IMR-90 (cell line): ENCODE measurements at regions not wholly inside any gene's neighbourhood (a gene's known extent, or its start where the extent isn't known, plus 50 kb on each side); places are given as distances from the start of the nearest gene placed in this dataset.

Source experiments
- ATAC-seq: fragments of 200-7000 bp; cut with Tn5 transposase; 2 replicates; pipeline ENCODE4 v1.9.1; 2020; ENCODE audit warnings: low read depth, mild to moderate bottlenecking, moderate library complexity
- BruUV-seq: library from RNA; stranded (reverse); fragments of 400-500 nt; replicated peaks from 2 replicates; lab custom pipeline; 2021; lab: Mats Ljungman, UMichigan
- CTCF ChIA-PET: fragments of 300-600 bp; formaldehyde crosslinking; extraction: SDS; loops from one replicate; lab custom pipeline; 2021; ENCODE audit warnings: antibody characterized with exemption; lab: Yijun Ruan, JAX
- POLR2A ChIA-PET: fragments of 300-600 bp; sonication (Branson Sonifier 250); formaldehyde crosslinking; loops from one replicate; lab custom pipeline; 2022; ENCODE audit warnings: antibody characterized with exemption; ENCODE audit not compliant: unreplicated experiment; lab: Charles Lee
- DNase-seq: peaks from one replicate; pipeline ENCODE4 v3.0.0; 2013
- H2AFZ ChIP-seq: replicated peaks from 2 replicates; pipeline ENCODE3; 2013; ENCODE audit warnings: low read length, mild to moderate bottlenecking; ENCODE audit not compliant: poor library complexity
- H2AK5ac ChIP-seq: 2 replicates; pipeline ENCODE4 v1.6.1; 2013; ENCODE audit warnings: low read depth, low read length, inconsistent platforms
- H2AK9ac ChIP-seq: replicated peaks from 2 replicates; pipeline ENCODE3; 2013; ENCODE audit warnings: mild to moderate bottlenecking, low read depth, low read length, moderate library complexity; ENCODE audit not compliant: poor library complexity
- H2BK120ac ChIP-seq: 2 replicates; pipeline ENCODE4 v1.6.1; 2013; ENCODE audit warnings: low read depth, low read length, inconsistent platforms
- H2BK15ac ChIP-seq: 3 replicates; pipeline ENCODE4 v1.6.1; 2013; ENCODE audit warnings: low read depth, low read length, inconsistent platforms
- H2BK20ac ChIP-seq: 2 replicates; pipeline ENCODE4 v1.6.1; 2013; ENCODE audit warnings: low read depth, mild to moderate bottlenecking, inconsistent platforms, low read length, moderate library complexity
- H2BK5ac ChIP-seq: 2 replicates; pipeline ENCODE4 v1.6.1; 2013; ENCODE audit warnings: mild to moderate bottlenecking, low read depth, low read length, inconsistent platforms; ENCODE audit not compliant: poor library complexity, severe bottlenecking
- H3K14ac ChIP-seq: replicated peaks from 2 replicates; pipeline ENCODE4 v1.6.1; 2013; ENCODE audit warnings: low read depth, low read length, inconsistent platforms
- H3K18ac ChIP-seq: 2 replicates; pipeline ENCODE4 v1.6.1; 2013; ENCODE audit warnings: low read depth, low read length, control low read depth
- H3K23ac ChIP-seq: 2 replicates; pipeline ENCODE4 v1.6.1; 2013; ENCODE audit warnings: low read depth, low read length, inconsistent platforms
- H3K27ac ChIP-seq: 2 replicates; pipeline ENCODE4 v1.5.1; 2013; ENCODE audit warnings: mild to moderate bottlenecking, control low read depth, low read length; ENCODE audit not compliant: insufficient read depth
- H3K27me3 ChIP-seq: 2 replicates; pipeline ENCODE4 v1.6.1; 2013; ENCODE audit warnings: low read length; ENCODE audit not compliant: control insufficient read depth, insufficient read depth
- H3K36me3 ChIP-seq: 2 replicates; pipeline ENCODE4 v1.6.1; 2013; ENCODE audit warnings: low read length, mixed read lengths; ENCODE audit not compliant: control insufficient read depth, insufficient read depth
- H3K4ac ChIP-seq: 2 replicates; pipeline ENCODE4 v1.6.1; 2013; ENCODE audit warnings: low read depth, low read length, inconsistent platforms
- H3K4me1 ChIP-seq: 2 replicates; pipeline ENCODE4 v1.6.1; 2013; ENCODE audit warnings: low read length, mixed read lengths; ENCODE audit not compliant: control insufficient read depth, insufficient read depth
- H3K4me2 ChIP-seq: 2 replicates; pipeline ENCODE4 v1.6.1; 2013; ENCODE audit warnings: low read depth, mild to moderate bottlenecking, control low read depth, low read length, moderate library complexity
- H3K4me3 ChIP-seq: 2 replicates; pipeline ENCODE4 v1.5.1; 2013; ENCODE audit warnings: low read depth, mild to moderate bottlenecking, control low read depth, low read length, moderate library complexity; ENCODE audit not compliant: insufficient read depth
- H3K56ac ChIP-seq: 2 replicates; pipeline ENCODE4 v1.6.1; 2013; ENCODE audit warnings: low read length, inconsistent platforms; ENCODE audit not compliant: insufficient read depth; ENCODE audit errors: extremely low read depth
- H3K79me1 ChIP-seq, 2 experiments: 2 replicates each; pipeline ENCODE4 v1.6.1; 2013; ENCODE audit warnings: low read length in 2 of 2, inconsistent platforms in 1 of 2, low read depth in 1 of 2
- H3K9ac ChIP-seq: 2 replicates; pipeline ENCODE4 v1.6.1; 2013; ENCODE audit warnings: low read depth, low read length, control low read depth
- H3K9me1 ChIP-seq: 2 replicates; pipeline ENCODE4 v1.6.1; 2013; ENCODE audit warnings: low read length, inconsistent platforms; ENCODE audit not compliant: insufficient read depth
- H3K9me3 ChIP-seq: 2 replicates; pipeline ENCODE4 v1.6.1; 2013; ENCODE audit warnings: low read length; ENCODE audit not compliant: control insufficient read depth, insufficient read depth
- H4K20me1 ChIP-seq: 2 replicates; pipeline ENCODE4 v1.6.1; 2013; ENCODE audit warnings: low read length, inconsistent platforms; ENCODE audit not compliant: insufficient read depth
- H4K5ac ChIP-seq: 2 replicates; pipeline ENCODE4 v1.6.1; 2013; ENCODE audit warnings: mild to moderate bottlenecking, low read depth, low read length, control low read depth
- H4K8ac ChIP-seq, 2 experiments: 2 replicates each; pipeline ENCODE4 v1.6.1; 2013; ENCODE audit warnings: low read depth in 2 of 2, low read length in 2 of 2, control low read depth in 1 of 2, inconsistent platforms in 1 of 2
- H4K91ac ChIP-seq: 2 replicates; pipeline ENCODE4 v1.6.1; 2013; ENCODE audit warnings: low read depth, low read length, inconsistent platforms; ENCODE audit not compliant: insufficient read depth
- CEBPB ChIP-seq: IDR thresholded peaks from 2 replicates; pipeline ENCODE4 v1.6.1; 2012; ENCODE audit warnings: low read depth, low read length, improper control_type of control experiment
- CHD1 ChIP-seq: IDR thresholded peaks from 2 replicates; pipeline ENCODE4 v1.6.1; 2012; ENCODE audit warnings: low read depth, low read length, improper control_type of control experiment
- CTCF ChIP-seq: conservative IDR thresholded peaks from 2 replicates; pipeline ENCODE4 v1.5.1; 2012; ENCODE audit warnings: mild to moderate bottlenecking, low read depth, low read length, improper control_type of control experiment
- ELK1 ChIP-seq: fragments of 150-350 bp; IDR thresholded peaks from 2 replicates; pipeline ENCODE4 v1.6.1; 2016; ENCODE audit warnings: low read depth, mild to moderate bottlenecking, low read length, moderate library complexity, borderline replicate concordance
- FOS ChIP-seq: fragments of 150-350 bp; IDR thresholded peaks from 2 replicates; pipeline ENCODE4 v1.6.1; 2016; ENCODE audit warnings: low read depth, low read length
- MAFK ChIP-seq: IDR thresholded peaks from 2 replicates; pipeline ENCODE4 v1.6.1; 2012; ENCODE audit warnings: low read depth, low read length, improper control_type of control experiment
- POLR2A ChIP-seq: IDR thresholded peaks from 2 replicates; pipeline ENCODE4 v1.6.1; 2012; ENCODE audit warnings: mild to moderate bottlenecking, low read depth, low read length
- RAD21 ChIP-seq: IDR thresholded peaks from 2 replicates; pipeline ENCODE4 v1.6.1; 2012; ENCODE audit warnings: low read length, improper control_type of control experiment
- SMC3 ChIP-seq: fragments of 150-350 bp; IDR thresholded peaks from 2 replicates; pipeline ENCODE4 v1.6.1; 2016; ENCODE audit warnings: low read depth, mild to moderate bottlenecking, antibody characterized with exemption, low read length, moderate library complexity
- USF2 ChIP-seq: fragments of 150-350 bp; IDR thresholded peaks from 2 replicates; pipeline ENCODE4 v1.6.1; 2017; ENCODE audit warnings: mild to moderate bottlenecking, antibody characterized with exemption, low read length, low read depth
- WGBS, 2 experiments: methylation state at CpG; one replicate each; pipeline versions ENCODE4 v1.1.5 to v1.1.7; 2013; ENCODE audit warnings: missing lambda C conversion rate in 2 of 2; ENCODE audit not compliant: insufficient read length in 1 of 2; ENCODE audit errors: extremely low coverage in 2 of 2; 5-methylcytosine and 5-hydroxymethylcytosine counted together
- dilution Hi-C: fragments of 300-500 bp; cut with HindIII; formaldehyde crosslinking; loops from one replicate; pipeline ENCODE4 v1.14.3; 2018; ENCODE audit warnings: low sequenced_read_pairs; ENCODE audit not compliant: unreplicated experiment
- in situ Hi-C: fragments of 300-500 bp; cut with MboI; formaldehyde crosslinking; loops from 3 replicates; pipeline ENCODE4 v1.14.3; 2019; ENCODE audit warnings: low sequenced_read_pairs, inconsistent platforms, mixed read lengths
- intact Hi-C: fragments of 100-400 bp; cut with micrococcal nuclease; formaldehyde crosslinking; loops from 2 replicates; pipeline ENCODE4 v1.10.0; 2022

- H3K9me3 ChIP-seq, result peaks cover 27% of the 10 kb centered on the region
- H4K8ac ChIP-seq, result no peak overlapping the region
- H3K9ac ChIP-seq, result no peak overlapping the region
- H3K4me3 ChIP-seq, result no peak overlapping the region
- H3K79me1 ChIP-seq, result no peaks in the 10 kb centered on the region
- H2BK120ac ChIP-seq, result no peak overlapping the region
- H2BK20ac ChIP-seq, result no peak overlapping the region
- no peak overlapping the region for H4K5ac ChIP-seq
- CTCF ChIA-PET, result no interaction called here
- BruUV-seq, result no TSS peak
- H3K23ac ChIP-seq, result no peak overlapping the region
- no peak overlapping the region for H3K27ac ChIP-seq
- H3K4ac ChIP-seq, result no peak overlapping the region
- H3K27me3 ChIP-seq, result no peaks in the 10 kb centered on the region
- no peaks in the 10 kb centered on the region for H3K9me1 ChIP-seq
- no peak overlapping the region for H2AK9ac ChIP-seq
- no peak overlapping the region for H3K4me2 ChIP-seq
- no peak overlapping the region for H3K56ac ChIP-seq
- intact Hi-C loops (no loop called here), in situ Hi-C loops (no loop called here), dilution Hi-C loops (no loop called here)
- H3K4me1 ChIP-seq, result no peaks in the 10 kb centered on the region
- no peak for DNase-seq
- H2BK15ac ChIP-seq, result no peak overlapping the region
- POLR2A ChIA-PET, result no interaction called here
- H2AFZ ChIP-seq, result no peak overlapping the region
- TF ChIP-seq MAFK (no peak), FOS (no peak), CTCF (no peak), POLR2A (no peak), SMC3 (no peak), USF2 (no peak), ELK1 (no peak), RAD21 (no peak), CHD1 (no peak), CEBPB (no peak)
- no peak overlapping the region for H2BK5ac ChIP-seq
- no peak overlapping the region for H2AK5ac ChIP-seq
- H4K20me1 ChIP-seq, result no peaks in the 10 kb centered on the region
- H3K18ac ChIP-seq, result no peak overlapping the region
- no peak overlapping the region for H3K14ac ChIP-seq
- no peak for ATAC-seq
- WGBS, 2 experiments, result 40% methylated on average over 1 of the region's 12 CpGs; no CpG with 5 or more reads in 1 of the 2 experiments
- H4K91ac ChIP-seq, result no peak overlapping the region
- no peaks in the 10 kb centered on the region for H3K36me3 ChIP-seq
Measured at GRCh38 chr5:2095011-2095410, 212.3 kb upstream of the IRX4 start.
